K562 (cell line): ENCODE measurements at regions not wholly inside any gene's neighbourhood (a gene's known extent, or its start where the extent isn't known, plus 50 kb on each side); places are given as distances from the start of the nearest gene placed in this dataset.

Source experiments
- ETS2 ChIP-seq: IDR thresholded peaks from 2 replicates; pipeline ENCODE4 v1.6.1; 2016; ENCODE audit warnings: borderline replicate concordance, missing genetic modification characterization, mild to moderate bottlenecking, moderate library complexity, missing compliant biosample characterization; ENCODE audit not compliant: poor library complexity, severe bottlenecking
- HDAC8 ChIP-seq: fragments of 450-650 bp; IDR thresholded peaks from 2 replicates; pipeline ENCODE4 v1.6.1; 2016; ENCODE audit warnings: mild to moderate bottlenecking, missing genetic modification characterization, moderate library complexity, missing compliant biosample characterization
- ZNF318 ChIP-seq, 2 experiments: fragments of 450-650 bp; IDR thresholded peaks; 2 replicates each; pipeline ENCODE4 v1.6.1; 2016; ENCODE audit warnings: mild to moderate bottlenecking in 2 of 2, borderline replicate concordance in 1 of 2, low read depth in 1 of 2, moderate library complexity in 1 of 2

DNA sequence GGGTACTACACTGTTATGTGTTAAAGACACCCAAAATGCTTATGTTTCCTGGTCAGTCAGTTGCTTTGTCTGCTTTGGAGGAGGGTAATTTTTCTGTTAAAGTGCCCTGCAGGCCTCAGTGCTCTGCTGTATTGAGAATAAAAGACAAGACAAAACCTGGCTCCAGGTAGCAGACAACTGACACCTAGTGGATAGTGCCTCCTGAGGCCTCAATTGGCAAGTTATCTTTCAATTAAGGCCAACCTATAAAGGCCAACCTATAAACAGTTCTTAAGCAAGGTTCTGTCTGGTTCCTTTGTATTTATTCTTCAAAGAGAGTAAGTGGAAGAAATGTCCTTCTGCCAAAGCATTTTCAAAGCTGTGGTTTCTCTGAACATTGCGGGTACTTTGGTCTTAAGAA lies 773.8 kb downstream of the MECOM start (continued):
- no peak for TF ChIP-seq ETS2 (tag)
- no peak for TF ChIP-seq HDAC8 (tag)
- TF ChIP-seq ZNF318 (IDR thresholded peaks at IDR 0.05; ENCODE audit: borderline replicate concordance in 1 of 2, low read depth in 1 of 2), result no peak
